ENCODE measurements at regions not wholly inside any gene's neighbourhood (a gene's known extent, or its start where the extent isn't known, plus 50 kb on each side); places are given as distances from the start of the nearest gene placed in this dataset.

- peaks cover 4% of the 10 kb centered on the region; the same call in 1 of the 2 replicates for H3K27me3 ChIP-seq (ENCODE audit: insufficient read depth, low read length)
- H3K9me3 ChIP-seq (ENCODE audit: insufficient read depth, low read depth, low read length), result no peaks in the 10 kb centered on the region
- H3K27ac ChIP-seq (ENCODE audit: low read depth, low read length), result no peak overlapping the region
- no peak overlapping the region for H3K4me3 ChIP-seq (ENCODE audit: low read length)
- H3K36me3 ChIP-seq (ENCODE audit: insufficient read depth, low read length), result no peaks in the 10 kb centered on the region
- H3K4me1 ChIP-seq (ENCODE audit: insufficient read depth, low read length), result peaks cover 40% of the 10 kb centered on the region
- H3K9ac ChIP-seq (ENCODE audit: low read depth, low read length), result no peak overlapping the region; the same call in 1 of the 2 replicates
Observed at GRCh38 chr11:122037911-122038310, 78.1 kb downstream of the BLID start.

- peaks cover 40% of the 10 kb centered on the region for H3K4me1 ChIP-seq (ENCODE audit: insufficient read depth, low read length)
- no peak overlapping the region for H3K4me3 ChIP-seq (ENCODE audit: low read length)
- H3K27ac ChIP-seq (ENCODE audit: low read depth, low read length), result no peak overlapping the region
- WGBS, result 95% methylated on average over 6 of the region's 6 CpGs
- H3K9ac ChIP-seq (ENCODE audit: low read depth, low read length), result no peak overlapping the region
- H3K9me3 ChIP-seq (ENCODE audit: insufficient read depth, low read depth, low read length), result no peaks in the 10 kb centered on the region
- no peaks in the 10 kb centered on the region for H3K36me3 ChIP-seq (ENCODE audit: insufficient read depth, low read length)
- peaks cover 2% of the 10 kb centered on the region; the same call in 1 of the 2 replicates for H3K27me3 ChIP-seq (ENCODE audit: insufficient read depth, low read length)
Observed at GRCh38 chr11:122036493-122036892, 79.5 kb downstream of the BLID start.

GRCh38 chr11:122036018-122036417 is 80.0 kb downstream of the BLID start:
- WGBS, result 89% methylated on average over 1 of the region's 1 CpG
- Histone ChIP-seq H3K27ac (ENCODE audit: low read depth, low read length) (no peak overlapping the region), H3K4me1 (ENCODE audit: insufficient read depth, low read length) (peaks cover 40% of the 10 kb centered on the region), H3K9ac (ENCODE audit: low read depth, low read length) (no peak overlapping the region), H3K27me3 (ENCODE audit: insufficient read depth, low read length) (no peaks in the 10 kb centered on the region), H3K36me3 (ENCODE audit: insufficient read depth, low read length) (no peaks in the 10 kb centered on the region), H3K4me3 (ENCODE audit: low read length) (no peak overlapping the region), H3K9me3 (ENCODE audit: insufficient read depth, low read depth, low read length) (no peaks in the 10 kb centered on the region)

GRCh38 chr11:122033631-122034030 is 82.4 kb downstream of the BLID start:
- Histone ChIP-seq H3K9ac (ENCODE audit: low read depth, low read length) (no peak overlapping the region), H3K4me1 (ENCODE audit: insufficient read depth, low read length) (peaks cover 23% of the 10 kb centered on the region), H3K27ac (ENCODE audit: low read depth, low read length) (no peak overlapping the region), H3K4me3 (ENCODE audit: low read length) (no peak overlapping the region), H3K9me3 (ENCODE audit: insufficient read depth, low read depth, low read length) (no peaks in the 10 kb centered on the region), H3K36me3 (ENCODE audit: insufficient read depth, low read length) (no peaks in the 10 kb centered on the region), H3K27me3 (ENCODE audit: insufficient read depth, low read length) (no peaks in the 10 kb centered on the region)
- 93% methylated on average over 2 of the region's 2 CpGs for WGBS

GRCh38 chr11:122033193-122033592 is 82.8 kb downstream of the BLID start:
- Histone ChIP-seq H3K4me3 (ENCODE audit: low read length) (no peak overlapping the region), H3K4me1 (ENCODE audit: insufficient read depth, low read length) (peaks cover 20% of the 10 kb centered on the region), H3K36me3 (ENCODE audit: insufficient read depth, low read length) (no peaks in the 10 kb centered on the region), H3K9ac (ENCODE audit: low read depth, low read length) (no peak overlapping the region), H3K27ac (ENCODE audit: low read depth, low read length) (no peak overlapping the region), H3K9me3 (ENCODE audit: insufficient read depth, low read depth, low read length) (no peaks in the 10 kb centered on the region), H3K27me3 (ENCODE audit: insufficient read depth, low read length) (no peaks in the 10 kb centered on the region)
- WGBS, result 94% methylated on average over 2 of the region's 2 CpGs

GRCh38 chr11:122032317-122032716 is 83.7 kb downstream of the BLID start:
- H3K4me1 ChIP-seq (ENCODE audit: insufficient read depth, low read length), result peaks cover 16% of the 10 kb centered on the region
- H3K27ac ChIP-seq (ENCODE audit: low read depth, low read length), result no peak overlapping the region
- no peaks in the 10 kb centered on the region for H3K27me3 ChIP-seq (ENCODE audit: insufficient read depth, low read length)
- no peak overlapping the region for H3K9ac ChIP-seq (ENCODE audit: low read depth, low read length)
- H3K36me3 ChIP-seq (ENCODE audit: insufficient read depth, low read length), result no peaks in the 10 kb centered on the region
- H3K4me3 ChIP-seq (ENCODE audit: low read length), result no peak overlapping the region
- WGBS, result 97% methylated on average over 3 of the region's 3 CpGs
- H3K9me3 ChIP-seq (ENCODE audit: insufficient read depth, low read depth, low read length), result no peaks in the 10 kb centered on the region

GRCh38 chr11:122031813-122032212 is 84.2 kb downstream of the BLID start:
- no peaks in the 10 kb centered on the region for H3K36me3 ChIP-seq (ENCODE audit: insufficient read depth, low read length)
- WGBS, result no CpG with 5 or more reads among the region's 1 CpG
- no peak overlapping the region for H3K9ac ChIP-seq (ENCODE audit: low read depth, low read length)
- H3K27me3 ChIP-seq (ENCODE audit: insufficient read depth, low read length), result no peaks in the 10 kb centered on the region
- H3K9me3 ChIP-seq (ENCODE audit: insufficient read depth, low read depth, low read length), result no peaks in the 10 kb centered on the region
- peaks cover 14% of the 10 kb centered on the region for H3K4me1 ChIP-seq (ENCODE audit: insufficient read depth, low read length)
- no peak overlapping the region for H3K4me3 ChIP-seq (ENCODE audit: low read length)
- H3K27ac ChIP-seq (ENCODE audit: low read depth, low read length), result no peak overlapping the region

- Histone ChIP-seq H3K27ac (ENCODE audit: low read depth, low read length) (no peak overlapping the region), H3K36me3 (ENCODE audit: insufficient read depth, low read length) (no peaks in the 10 kb centered on the region), H3K27me3 (ENCODE audit: insufficient read depth, low read length) (no peaks in the 10 kb centered on the region), H3K9me3 (ENCODE audit: insufficient read depth, low read depth, low read length) (no peaks in the 10 kb centered on the region), H3K9ac (ENCODE audit: low read depth, low read length) (no peak overlapping the region), H3K4me1 (ENCODE audit: insufficient read depth, low read length) (no peaks in the 10 kb centered on the region), H3K4me3 (ENCODE audit: low read length) (no peak overlapping the region)
- 85% methylated on average over 3 of the region's 3 CpGs for WGBS
Observed at GRCh38 chr11:122030286-122030685, 85.7 kb downstream of the BLID start.

GRCh38 chr11:122028545-122028944 is 87.5 kb downstream of the BLID start:
- no peak overlapping the region for H3K27ac ChIP-seq (ENCODE audit: low read depth, low read length)
- peaks cover 2% of the 10 kb centered on the region; the same call in 1 of the 2 replicates for H3K4me1 ChIP-seq (ENCODE audit: insufficient read depth, low read length)
- no peak overlapping the region for H3K4me3 ChIP-seq (ENCODE audit: low read length)
- no peaks in the 10 kb centered on the region for H3K36me3 ChIP-seq (ENCODE audit: insufficient read depth, low read length)
- H3K9ac ChIP-seq (ENCODE audit: low read depth, low read length), result no peak overlapping the region
- WGBS, result 95% methylated on average over 4 of the region's 4 CpGs
- no peaks in the 10 kb centered on the region for H3K27me3 ChIP-seq (ENCODE audit: insufficient read depth, low read length)
- no peaks in the 10 kb centered on the region for H3K9me3 ChIP-seq (ENCODE audit: insufficient read depth, low read depth, low read length)

- no peak overlapping the region for H3K27ac ChIP-seq (ENCODE audit: low read depth, low read length)
- no peaks in the 10 kb centered on the region for H3K27me3 ChIP-seq (ENCODE audit: insufficient read depth, low read length)
- no peaks in the 10 kb centered on the region for H3K9me3 ChIP-seq (ENCODE audit: insufficient read depth, low read depth, low read length)
- 100% methylated on average over 1 of the region's 2 CpGs for WGBS
- no peak overlapping the region for H3K9ac ChIP-seq (ENCODE audit: low read depth, low read length)
- H3K4me1 ChIP-seq (ENCODE audit: insufficient read depth, low read length), result peaks cover 2% of the 10 kb centered on the region; the same call in 1 of the 2 replicates
- H3K36me3 ChIP-seq (ENCODE audit: insufficient read depth, low read length), result no peaks in the 10 kb centered on the region
- H3K4me3 ChIP-seq (ENCODE audit: low read length), result no peak overlapping the region
Observed at GRCh38 chr11:122028036-122028435, 88.0 kb downstream of the BLID start.

GRCh38 chr11:122025757-122026156 is 90.3 kb downstream of the BLID start:
- no peaks in the 10 kb centered on the region for H3K36me3 ChIP-seq (ENCODE audit: insufficient read depth, low read length)
- H3K9ac ChIP-seq (ENCODE audit: low read depth, low read length), result no peak overlapping the region
- peaks cover 2% of the 10 kb centered on the region; the same call in 1 of the 2 replicates for H3K4me1 ChIP-seq (ENCODE audit: insufficient read depth, low read length)
- no peaks in the 10 kb centered on the region for H3K9me3 ChIP-seq (ENCODE audit: insufficient read depth, low read depth, low read length)
- no peak overlapping the region for H3K27ac ChIP-seq (ENCODE audit: low read depth, low read length)
- no peaks in the 10 kb centered on the region for H3K27me3 ChIP-seq (ENCODE audit: insufficient read depth, low read length)
- H3K4me3 ChIP-seq (ENCODE audit: low read length), result no peak overlapping the region
- WGBS, result 92% methylated on average over 12 of the region's 12 CpGs

- 76% methylated on average over 3 of the region's 3 CpGs for WGBS
Observed at GRCh38 chr11:122024278-122024677, 91.7 kb downstream of the BLID start.

More at GRCh38 chr11:122024278-122024677, 91.7 kb downstream of the BLID start:
- no peaks in the 10 kb centered on the region for H3K36me3 ChIP-seq (ENCODE audit: insufficient read depth, low read length)
- no peaks in the 10 kb centered on the region for H3K9me3 ChIP-seq (ENCODE audit: insufficient read depth, low read depth, low read length)
- H3K4me3 ChIP-seq (ENCODE audit: low read length), result no peak overlapping the region
- peaks cover 2% of the 10 kb centered on the region; the same call in 1 of the 2 replicates for H3K4me1 ChIP-seq (ENCODE audit: insufficient read depth, low read length)
- no peaks in the 10 kb centered on the region for H3K27me3 ChIP-seq (ENCODE audit: insufficient read depth, low read length)
- H3K9ac ChIP-seq (ENCODE audit: low read depth, low read length), result no peak overlapping the region; the same call in 1 of the 2 replicates
- no peak overlapping the region for H3K27ac ChIP-seq (ENCODE audit: low read depth, low read length)

Data from HUES64 (cell line).